IPS-18a (cell line): ENCODE measurements at regions not wholly inside any gene's neighbourhood (a gene's known extent, or its start where the extent isn't known, plus 50 kb on each side); places are given as distances from the start of the nearest gene placed in this dataset.

ENCODE experiments used
- H3K27ac ChIP-seq: one replicate; pipeline ENCODE4 v1.5.1; 2013; ENCODE audit warnings: low read length
- H3K27me3 ChIP-seq: one replicate; pipeline ENCODE4 v1.6.1; 2013; ENCODE audit warnings: mild to moderate bottlenecking, low read length; ENCODE audit not compliant: control insufficient read depth, insufficient read depth
- H3K36me3 ChIP-seq: one replicate; pipeline ENCODE4 v1.6.1; 2013; ENCODE audit warnings: low read depth, low read length; ENCODE audit not compliant: control insufficient read depth
- H3K4me1 ChIP-seq: one replicate; pipeline ENCODE4 v1.6.1; 2013; ENCODE audit warnings: low read depth, low read length; ENCODE audit not compliant: control insufficient read depth
- H3K4me3 ChIP-seq: one replicate; pipeline ENCODE4 v1.5.1; 2013; ENCODE audit warnings: low read length
- H3K9ac ChIP-seq: one replicate; pipeline ENCODE4 v1.6.1; 2013; ENCODE audit warnings: mild to moderate bottlenecking, low read length, moderate library complexity
- H3K9me3 ChIP-seq: one replicate; pipeline ENCODE4 v1.6.1; 2013; ENCODE audit warnings: low read depth, low read length; ENCODE audit not compliant: control insufficient read depth

DNA sequence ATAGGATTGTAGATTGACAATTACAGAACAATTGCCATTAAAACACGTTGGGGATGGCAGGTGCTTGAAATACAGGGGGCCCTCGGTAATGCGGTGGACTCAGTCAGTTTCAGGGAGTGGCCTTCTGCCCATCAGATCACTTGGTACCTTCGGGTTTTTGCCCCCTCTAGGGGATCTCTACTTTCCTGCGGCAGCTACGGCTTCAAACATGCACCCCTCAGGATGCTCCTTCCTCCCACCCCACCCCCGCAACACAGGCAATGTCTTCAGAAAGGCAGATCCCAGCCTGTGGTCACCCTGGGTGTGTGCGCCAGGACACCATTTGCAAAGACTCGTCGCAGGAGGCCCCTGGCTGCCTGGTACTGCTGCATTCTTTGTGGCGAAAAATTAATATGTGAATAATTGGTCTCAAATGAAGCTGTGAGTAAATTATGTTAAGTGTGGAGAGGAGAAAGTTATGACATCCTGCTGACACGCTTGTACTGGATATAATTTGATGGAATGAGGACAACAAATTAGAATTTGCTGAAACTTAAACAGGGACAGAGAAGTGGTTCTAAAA, 431.0 kb upstream of the MKI67 start:
- Histone ChIP-seq H3K27me3 (no peaks in the 10 kb centered on the region), H3K27ac (no peak overlapping the region), H3K9me3 (no peaks in the 10 kb centered on the region), H3K4me3 (no peak overlapping the region), H3K9ac (no peak overlapping the region), H3K4me1 (no peaks in the 10 kb centered on the region), H3K36me3 (no peaks in the 10 kb centered on the region)

DNA sequence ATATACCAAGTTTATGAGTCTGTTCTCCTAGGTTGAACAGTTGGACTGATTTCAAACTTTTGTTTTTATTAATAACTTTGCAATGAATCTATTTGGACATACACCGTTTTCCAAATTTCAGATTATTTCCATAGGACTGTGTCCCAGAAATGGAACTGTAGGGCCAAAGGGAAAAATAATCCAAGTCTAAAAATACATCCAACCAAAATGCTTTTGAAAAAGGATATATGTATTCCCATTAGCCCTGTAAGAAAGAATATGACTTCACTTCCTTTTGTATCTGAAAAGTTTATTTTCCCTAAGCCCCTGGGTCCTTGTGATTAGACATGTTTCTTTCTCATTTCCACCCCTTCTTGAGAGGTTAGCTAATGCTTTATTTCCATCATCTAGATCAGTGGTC, 434.2 kb upstream of the MKI67 start:
- Histone ChIP-seq H3K9me3 (no peaks in the 10 kb centered on the region), H3K36me3 (no peaks in the 10 kb centered on the region), H3K4me1 (no peaks in the 10 kb centered on the region), H3K4me3 (no peak overlapping the region), H3K27me3 (no peaks in the 10 kb centered on the region), H3K27ac (no peak overlapping the region), H3K9ac (no peak overlapping the region)

DNA sequence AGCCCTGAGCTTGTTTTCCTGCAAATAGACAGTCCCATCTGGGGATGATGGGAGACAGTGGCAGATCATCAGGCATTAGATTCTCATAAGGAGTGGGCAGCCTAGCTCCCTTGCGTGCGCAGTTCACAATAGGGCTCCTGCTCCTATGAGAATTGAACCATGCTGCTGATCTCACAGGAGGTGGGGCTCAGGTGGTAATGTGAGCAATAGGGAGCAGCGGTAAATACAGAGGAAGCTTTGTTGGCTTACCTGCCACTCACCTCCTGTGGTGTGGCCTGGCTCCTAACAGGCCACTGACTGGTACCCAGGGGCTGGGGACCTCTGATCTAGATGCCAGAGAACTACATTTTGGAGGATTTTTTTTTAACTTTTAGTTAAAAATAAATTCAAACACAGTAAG, 434.8 kb upstream of the MKI67 start:
- no peaks in the 10 kb centered on the region for H3K9me3 ChIP-seq
- no peaks in the 10 kb centered on the region for H3K4me1 ChIP-seq
- no peak overlapping the region for H3K4me3 ChIP-seq
- H3K27me3 ChIP-seq: no peaks in the 10 kb centered on the region
- no peak overlapping the region for H3K27ac ChIP-seq
- H3K9ac ChIP-seq: no peak overlapping the region
- H3K36me3 ChIP-seq: no peaks in the 10 kb centered on the region

DNA sequence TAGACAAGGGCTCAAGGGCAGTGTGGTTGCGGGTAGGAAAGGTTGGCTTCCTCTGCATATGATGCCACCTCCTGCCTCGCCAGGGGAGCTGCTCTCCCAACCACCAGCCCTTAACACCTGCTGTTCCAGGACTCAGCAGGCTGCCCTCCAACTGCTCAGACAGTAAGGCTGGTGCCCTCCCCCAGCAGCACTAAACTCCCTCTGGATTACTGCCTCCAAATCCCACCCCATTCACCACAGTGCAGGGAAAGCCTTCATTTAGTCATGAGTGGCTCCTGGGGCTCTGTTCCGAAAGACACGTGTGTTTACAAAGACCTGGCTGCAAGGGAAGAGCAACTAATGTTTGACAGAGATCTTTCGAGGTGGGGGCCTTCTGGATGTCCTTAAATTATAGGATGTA, 437.2 kb upstream of the MKI67 start:
- Histone ChIP-seq H3K27me3 (no peaks in the 10 kb centered on the region), H3K27ac (no peak overlapping the region), H3K4me1 (no peaks in the 10 kb centered on the region), H3K4me3 (no peak overlapping the region), H3K36me3 (no peaks in the 10 kb centered on the region), H3K9me3 (no peaks in the 10 kb centered on the region), H3K9ac (no peak overlapping the region)

DNA sequence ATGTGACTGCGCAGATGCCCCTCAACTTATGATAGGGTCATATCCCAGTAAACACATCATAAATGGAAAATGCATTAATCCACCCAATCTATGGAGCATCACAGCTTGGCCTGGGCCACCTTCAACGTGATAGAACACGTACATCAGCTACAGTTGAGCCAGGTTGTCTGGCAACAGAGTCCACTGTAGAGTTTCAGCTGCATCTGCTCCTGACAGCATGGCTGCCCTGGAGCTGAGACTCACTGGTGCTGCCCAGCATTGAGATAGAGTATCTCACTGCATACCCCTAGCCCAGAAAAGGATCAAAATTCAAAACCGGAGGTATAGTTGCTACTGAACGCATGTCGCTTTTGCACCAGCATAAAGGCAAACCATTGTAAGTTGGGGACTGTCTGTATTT, 437.7 kb upstream of the MKI67 start:
- H3K27me3 ChIP-seq: no peaks in the 10 kb centered on the region

DNA sequence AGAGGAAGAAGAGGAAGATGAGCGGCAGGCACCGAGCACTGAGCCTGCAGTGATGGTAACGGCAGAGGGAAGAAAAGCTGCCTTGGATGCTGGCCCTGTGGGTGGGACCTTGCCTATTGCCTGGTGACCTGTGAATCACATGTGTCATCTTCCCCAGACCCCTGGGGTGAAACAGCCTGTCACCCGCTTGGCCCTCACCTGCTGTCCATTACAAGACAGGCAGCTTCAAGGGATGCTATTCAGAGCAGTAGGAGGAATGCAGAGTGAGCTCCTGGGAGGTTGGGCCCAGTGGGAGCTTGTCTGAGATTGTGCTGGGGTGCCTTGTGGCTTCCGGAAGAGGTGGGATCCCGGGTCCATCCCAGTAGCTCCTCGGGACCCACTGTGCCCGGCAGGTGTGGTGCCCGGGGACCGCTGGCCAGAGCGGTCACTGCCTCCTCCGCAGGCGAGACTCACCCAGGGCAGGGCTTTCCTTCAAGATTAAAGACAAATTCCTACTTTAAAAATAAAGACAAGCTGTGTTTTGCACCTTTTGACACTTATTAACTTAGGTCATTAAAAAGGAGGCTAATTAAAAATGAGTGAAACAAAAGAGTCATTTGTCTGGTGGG, 440.2 kb upstream of the MKI67 start:
- no peaks in the 10 kb centered on the region for H3K36me3 ChIP-seq
- H3K4me3 ChIP-seq: no peak overlapping the region
- no peak overlapping the region for H3K27ac ChIP-seq
- H3K4me1 ChIP-seq: no peaks in the 10 kb centered on the region
- H3K27me3 ChIP-seq: no peaks in the 10 kb centered on the region
- H3K9ac ChIP-seq: no peak overlapping the region
- H3K9me3 ChIP-seq: no peaks in the 10 kb centered on the region

More for the DNA sequence above, 437.7 kb upstream of the MKI67 start:
- no peak overlapping the region for H3K4me3 ChIP-seq
- no peaks in the 10 kb centered on the region for H3K9me3 ChIP-seq
- H3K27ac ChIP-seq: no peak overlapping the region
- H3K4me1 ChIP-seq: no peaks in the 10 kb centered on the region
- H3K36me3 ChIP-seq: no peaks in the 10 kb centered on the region
- H3K9ac ChIP-seq: no peak overlapping the region

DNA sequence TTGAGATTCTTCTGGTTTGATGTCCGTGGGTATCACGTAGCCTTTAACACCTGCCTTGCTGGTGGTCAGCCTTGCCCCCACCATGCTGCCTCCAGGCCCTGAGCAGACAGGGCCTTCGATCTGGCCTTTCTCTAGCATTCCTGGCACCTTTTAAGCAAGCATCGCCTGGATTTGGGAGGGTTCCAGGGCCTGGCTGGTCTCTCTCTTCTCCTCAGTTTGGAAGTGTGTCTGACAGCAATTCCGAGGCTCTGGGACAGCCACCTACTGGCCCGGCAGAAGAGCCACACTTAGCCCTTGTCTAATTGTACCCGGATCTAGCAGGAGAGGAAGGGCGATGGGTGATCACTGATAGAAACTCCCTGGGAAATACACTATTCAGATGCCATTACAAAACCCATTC, 441.3 kb upstream of the MKI67 start:
- no peaks in the 10 kb centered on the region for H3K9me3 ChIP-seq
- H3K4me3 ChIP-seq: no peak overlapping the region
- H3K4me1 ChIP-seq: no peaks in the 10 kb centered on the region
- no peaks in the 10 kb centered on the region for H3K36me3 ChIP-seq
- H3K27me3 ChIP-seq: no peaks in the 10 kb centered on the region
- no peak overlapping the region for H3K9ac ChIP-seq
- H3K27ac ChIP-seq: no peak overlapping the region

DNA sequence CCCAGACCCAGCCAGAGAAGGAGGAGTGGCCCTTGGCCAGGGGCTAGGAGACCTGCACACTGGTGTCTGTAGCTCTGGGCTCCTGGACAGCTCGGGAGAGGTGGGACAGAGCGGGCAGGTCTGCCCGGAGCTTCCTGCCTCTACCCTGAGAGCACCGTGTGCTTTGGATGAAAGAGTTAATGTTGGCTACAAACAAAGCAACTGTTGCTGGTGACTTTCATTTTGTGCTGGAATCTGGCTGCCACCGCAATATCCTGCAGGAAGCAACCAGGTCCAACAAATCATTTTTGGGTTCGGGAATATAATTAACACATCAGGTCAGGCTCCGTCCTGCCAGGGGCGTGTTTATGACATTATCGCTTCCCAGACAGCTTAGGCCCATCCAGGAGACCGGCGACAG, 441.8 kb upstream of the MKI67 start:
- Histone ChIP-seq H3K9ac (no peak overlapping the region), H3K4me1 (no peaks in the 10 kb centered on the region), H3K27ac (no peak overlapping the region), H3K4me3 (no peak overlapping the region), H3K36me3 (no peaks in the 10 kb centered on the region), H3K27me3 (no peaks in the 10 kb centered on the region), H3K9me3 (no peaks in the 10 kb centered on the region)

DNA sequence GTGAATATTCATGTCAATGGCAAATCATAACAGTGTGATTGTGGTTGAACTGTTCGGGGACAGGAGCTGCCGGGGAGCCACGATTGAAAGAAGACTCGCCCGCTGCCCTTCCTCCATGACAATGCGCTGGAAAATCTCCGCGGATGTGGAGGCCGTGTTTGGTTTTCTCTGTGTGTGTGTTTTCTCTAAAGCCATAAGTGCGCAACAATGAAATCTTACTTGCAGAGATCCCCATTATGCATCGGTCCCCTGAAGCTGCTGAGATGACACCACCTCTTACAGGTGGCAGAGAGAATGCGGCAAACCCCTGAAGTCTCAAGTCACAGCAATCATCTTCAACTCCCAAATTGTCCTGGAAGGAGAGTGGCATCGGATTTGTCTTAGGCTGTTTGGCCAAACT, 442.3 kb upstream of the MKI67 start:
- no peak overlapping the region for H3K27ac ChIP-seq
- no peak overlapping the region for H3K9ac ChIP-seq
- H3K4me1 ChIP-seq: no peaks in the 10 kb centered on the region
- H3K27me3 ChIP-seq: no peaks in the 10 kb centered on the region
- no peak overlapping the region for H3K4me3 ChIP-seq
- H3K36me3 ChIP-seq: no peaks in the 10 kb centered on the region
- H3K9me3 ChIP-seq: no peaks in the 10 kb centered on the region

DNA sequence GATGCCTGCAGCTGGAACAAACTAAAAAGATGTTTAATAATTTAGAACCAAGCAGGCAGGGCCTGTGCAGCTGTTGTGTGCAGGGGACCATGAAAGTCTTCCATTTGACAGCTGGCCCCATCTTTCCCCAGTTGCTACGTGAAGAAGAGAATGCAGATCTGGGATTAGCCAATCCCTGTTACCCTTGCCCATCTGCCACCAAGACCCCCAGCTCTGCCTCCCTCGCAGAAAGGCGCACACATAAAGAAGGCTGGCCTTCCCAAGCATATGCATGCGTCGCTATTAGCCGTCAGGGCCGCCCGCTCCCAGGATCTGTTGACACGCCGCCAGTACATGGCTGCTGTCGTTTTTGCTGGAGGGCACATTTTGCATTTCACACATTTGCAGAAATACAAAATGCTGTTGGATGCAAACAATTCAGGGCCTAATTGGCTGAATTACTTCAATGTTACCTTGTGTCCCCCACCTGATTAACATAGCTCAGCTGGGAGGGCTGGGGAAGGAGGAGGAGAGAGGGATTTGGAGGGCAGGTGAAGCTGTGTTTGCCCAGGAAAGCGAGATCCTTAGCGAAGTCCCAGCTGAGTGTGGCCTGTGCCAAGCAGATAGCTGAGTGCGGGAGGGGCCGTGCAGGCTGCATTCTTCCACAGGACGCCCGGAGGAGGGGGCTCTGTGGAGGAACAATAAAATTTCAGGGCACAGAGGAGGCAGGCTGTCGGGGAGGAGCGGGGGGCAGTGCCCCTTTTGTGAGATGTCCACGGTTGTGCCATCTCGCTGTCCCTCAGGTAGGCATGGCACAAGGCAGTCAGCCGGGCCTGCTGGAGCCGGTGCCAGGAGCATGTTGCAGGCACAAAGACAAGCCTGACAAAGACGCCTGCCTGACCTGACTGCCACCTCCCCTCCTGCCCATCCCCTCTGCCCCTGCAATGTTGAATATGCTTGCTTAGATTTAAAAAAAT, 443.0 kb upstream of the MKI67 start:
- Histone ChIP-seq H3K4me1 (no peaks in the 10 kb centered on the region), H3K36me3 (no peaks in the 10 kb centered on the region), H3K27me3 (no peaks in the 10 kb centered on the region), H3K9me3 (no peaks in the 10 kb centered on the region), H3K27ac (no peak overlapping the region), H3K9ac (no peak overlapping the region), H3K4me3 (no peak overlapping the region)

DNA sequence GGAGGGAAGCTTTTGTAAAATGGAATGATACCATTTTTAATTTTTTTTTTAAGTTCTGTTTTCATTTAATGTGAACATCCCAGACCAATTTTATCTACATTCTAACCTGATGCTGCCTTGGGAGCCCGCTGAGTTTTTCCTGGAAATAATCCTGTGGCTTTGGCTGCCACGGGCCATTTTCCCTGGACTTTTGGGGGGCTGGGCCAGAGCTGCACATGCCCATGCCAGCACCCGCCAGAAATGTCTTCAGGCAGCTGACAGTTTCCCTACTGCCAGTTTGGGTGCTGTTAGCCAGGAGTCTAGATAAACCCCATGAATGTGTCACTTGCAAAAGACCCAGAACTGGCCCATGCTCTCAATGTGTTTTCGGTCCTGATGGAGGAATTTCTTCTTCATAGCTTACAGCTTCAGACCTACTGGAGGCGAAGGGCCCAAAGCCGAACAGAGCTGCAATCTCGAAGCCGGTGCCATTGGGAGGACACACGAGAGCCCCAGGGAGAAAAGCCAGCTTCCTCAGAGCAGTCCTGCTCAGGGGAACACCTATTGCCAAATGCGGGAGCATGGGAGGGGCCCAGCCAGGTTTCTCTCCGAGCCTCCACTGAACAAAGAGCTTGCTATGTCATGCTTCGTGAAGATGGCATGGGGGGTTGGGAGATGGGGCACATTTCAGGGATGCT, 444.2 kb upstream of the MKI67 start:
- Histone ChIP-seq H3K4me3 (no peak overlapping the region), H3K9ac (no peak overlapping the region), H3K4me1 (no peaks in the 10 kb centered on the region), H3K36me3 (no peaks in the 10 kb centered on the region), H3K27me3 (no peaks in the 10 kb centered on the region), H3K27ac (no peak overlapping the region), H3K9me3 (no peaks in the 10 kb centered on the region)
